Endothelial cell (in vitro differentiated cells): ENCODE measurements at regions not wholly inside any gene's neighbourhood (a gene's known extent, or its start where the extent isn't known, plus 50 kb on each side); places are given as distances from the start of the nearest gene placed in this dataset.

ENCODE experiments used
- DNase-seq: peaks from one replicate; pipeline ENCODE4 v3.0.0; 2021; ENCODE audit warnings: low spot score
- H3K27ac Mint-ChIP-seq: one replicate; pipeline ENCODE4 v1.8.0; 2021; ENCODE audit warnings: mixed read lengths, inconsistent platforms; ENCODE audit not compliant: unreplicated experiment
- H3K27me3 Mint-ChIP-seq: one replicate; pipeline ENCODE4 v1.8.0; 2021; ENCODE audit warnings: mild to moderate bottlenecking, moderate library complexity, mixed read lengths, inconsistent platforms; ENCODE audit not compliant: unreplicated experiment
- H3K36me3 Mint-ChIP-seq: one replicate; pipeline ENCODE4 v1.8.0; 2021; ENCODE audit warnings: mild to moderate bottlenecking, low read depth, mixed read lengths, inconsistent platforms; ENCODE audit not compliant: unreplicated experiment
- H3K4me1 Mint-ChIP-seq: one replicate; pipeline ENCODE4 v1.8.0; 2021; ENCODE audit warnings: mild to moderate bottlenecking, mixed read lengths, inconsistent platforms; ENCODE audit not compliant: unreplicated experiment
- H3K4me3 Mint-ChIP-seq: one replicate; pipeline ENCODE4 v1.8.0; 2021; ENCODE audit warnings: mild to moderate bottlenecking, mixed read lengths, inconsistent platforms; ENCODE audit not compliant: unreplicated experiment
- H3K9me3 Mint-ChIP-seq: one replicate; pipeline ENCODE4 v1.8.0; 2021; ENCODE audit warnings: mixed read lengths, inconsistent platforms; ENCODE audit not compliant: unreplicated experiment
- CTCF ChIP-seq: fragments of 200-600 bp; sonication (generic); IDR thresholded peaks from one replicate; pipeline ENCODE4 v1.5.0; 2021; ENCODE audit warnings: antibody characterized with exemption; ENCODE audit not compliant: unreplicated experiment

GRCh38 chr9:108703429-108703828, 152.4 kb downstream of the ACTL7B start:
- Mint-ChIP-seq H3K36me3 (no peaks in the 10 kb centered on the region), H3K4me1 (no peaks in the 10 kb centered on the region), H3K27me3 (peaks cover 2% of the 10 kb centered on the region), H3K9me3 (no peaks in the 10 kb centered on the region), H3K4me3 (no peak overlapping the region), H3K27ac (no peak overlapping the region)
- TF ChIP-seq CTCF = no peak
- DNase-seq = no peak

GRCh38 chr9:108702681-108703080, 153.1 kb downstream of the ACTL7B start:
- no peak for TF ChIP-seq CTCF
- no peak overlapping the region for H3K27ac Mint-ChIP-seq
- H3K36me3 Mint-ChIP-seq = no peaks in the 10 kb centered on the region
- no peaks in the 10 kb centered on the region for H3K4me1 Mint-ChIP-seq
- DNase-seq = no peak
- no peaks in the 10 kb centered on the region for H3K9me3 Mint-ChIP-seq
- H3K27me3 Mint-ChIP-seq = peaks cover 2% of the 10 kb centered on the region
- no peak overlapping the region for H3K4me3 Mint-ChIP-seq

GRCh38 chr9:108698801-108699200, 157.0 kb downstream of the ACTL7B start:
- DNase-seq = no peak
- no peak for TF ChIP-seq CTCF
- Mint-ChIP-seq H3K27ac (no peak overlapping the region), H3K4me3 (no peak overlapping the region), H3K9me3 (no peaks in the 10 kb centered on the region), H3K36me3 (no peaks in the 10 kb centered on the region), H3K27me3 (peaks cover 5% of the 10 kb centered on the region), H3K4me1 (no peaks in the 10 kb centered on the region)

- TF ChIP-seq CTCF = no peak
- Mint-ChIP-seq H3K27ac (no peak overlapping the region), H3K36me3 (no peaks in the 10 kb centered on the region), H3K4me1 (no peaks in the 10 kb centered on the region), H3K27me3 (peaks cover 4% of the 10 kb centered on the region), H3K9me3 (no peaks in the 10 kb centered on the region), H3K4me3 (no peak overlapping the region)
- no peak for DNase-seq
Observed at GRCh38 chr9:108698231-108698630, 157.6 kb downstream of the ACTL7B start.

GRCh38 chr9:108696156-108696555, 159.6 kb downstream of the ACTL7B start:
- Mint-ChIP-seq H3K27ac (no peak overlapping the region), H3K36me3 (no peaks in the 10 kb centered on the region), H3K4me1 (no peaks in the 10 kb centered on the region), H3K27me3 (peaks cover 3% of the 10 kb centered on the region), H3K9me3 (no peaks in the 10 kb centered on the region), H3K4me3 (no peak overlapping the region)
- no peak for DNase-seq
- TF ChIP-seq CTCF = no peak
